Neural cell (in vitro differentiated cells): ENCODE measurements at regions not wholly inside any gene's neighbourhood (a gene's known extent, or its start where the extent isn't known, plus 50 kb on each side); places are given as distances from the start of the nearest gene placed in this dataset.

ENCODE experiments used
- EP300 ChIP-seq: fragments of 450-650 bp; conservative IDR thresholded peaks from 2 replicates; pipeline ENCODE4 v1.6.1; 2014; ENCODE audit warnings: antibody characterized with exemption, mild to moderate bottlenecking, moderate library complexity; ENCODE audit not compliant: poor library complexity, severe bottlenecking
- EZH2 ChIP-seq: fragments of 200-600, 300-800 bp; shearing (Covaris generic), sonication (generic); IDR thresholded peaks from 2 replicates; pipeline ENCODE4 v1.6.1; 2014; ENCODE audit warnings: antibody characterized with exemption, low read length, borderline replicate concordance, mild to moderate bottlenecking; ENCODE audit not compliant: insufficient read depth, poor library complexity, severe bottlenecking
- MXI1 ChIP-seq: fragments of 450-650 bp; conservative IDR thresholded peaks from 2 replicates; pipeline ENCODE4 v1.6.1; 2014; ENCODE audit warnings: antibody characterized with exemption, mild to moderate bottlenecking; ENCODE audit not compliant: poor library complexity, severe bottlenecking
- POLR2AphosphoS5 ChIP-seq: IDR thresholded peaks from 2 replicates; pipeline ENCODE4 v1.6.1; 2012
- RAD21 ChIP-seq: fragments of 450-650 bp; conservative IDR thresholded peaks from 2 replicates; pipeline ENCODE4 v1.6.1; 2014; ENCODE audit warnings: antibody characterized with exemption, mild to moderate bottlenecking, moderate library complexity
- SMC3 ChIP-seq: fragments of 450-650 bp; conservative IDR thresholded peaks from 2 replicates; pipeline ENCODE4 v1.6.1; 2014; ENCODE audit warnings: antibody characterized with exemption, mild to moderate bottlenecking, moderate library complexity; ENCODE audit not compliant: poor library complexity
- TAF1 ChIP-seq: IDR thresholded peaks from 2 replicates; pipeline ENCODE4 v1.6.1; 2012; ENCODE audit warnings: low read depth
- TF ChIP-seq, protein P1 (sequence below): fragments of 450-650 bp; IDR thresholded peaks from 2 replicates; pipeline ENCODE4 v1.5.1; 2014; ENCODE audit warnings: antibody characterized with exemption, mild to moderate bottlenecking, moderate library complexity; ENCODE audit not compliant: poor library complexity, severe bottlenecking
- TF ChIP-seq, protein P2 (sequence below): IDR thresholded peaks from 2 replicates; pipeline ENCODE4 v1.6.1; 2012; ENCODE audit warnings: borderline replicate concordance

DNA sequence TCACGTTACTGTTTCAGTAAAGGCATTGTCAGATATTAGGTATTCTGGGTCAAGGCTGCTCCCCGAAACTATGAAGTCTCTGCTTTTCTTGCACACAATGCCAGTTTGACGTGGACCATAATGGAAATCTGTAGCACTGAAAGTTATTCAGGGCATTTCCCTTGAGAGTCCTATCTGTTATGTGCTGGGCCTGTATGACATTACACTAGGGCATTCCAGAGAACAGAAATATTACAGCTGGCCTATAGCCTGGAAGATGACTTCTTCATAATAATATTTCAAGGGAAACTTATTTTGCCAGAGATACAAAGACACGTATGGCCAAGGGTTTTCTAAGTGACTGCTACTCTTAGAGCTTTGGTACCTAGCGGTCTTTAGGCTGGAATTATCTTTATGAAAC lies 613.6 kb upstream of the CBLB start:
- TF ChIP-seq, protein P1, sequence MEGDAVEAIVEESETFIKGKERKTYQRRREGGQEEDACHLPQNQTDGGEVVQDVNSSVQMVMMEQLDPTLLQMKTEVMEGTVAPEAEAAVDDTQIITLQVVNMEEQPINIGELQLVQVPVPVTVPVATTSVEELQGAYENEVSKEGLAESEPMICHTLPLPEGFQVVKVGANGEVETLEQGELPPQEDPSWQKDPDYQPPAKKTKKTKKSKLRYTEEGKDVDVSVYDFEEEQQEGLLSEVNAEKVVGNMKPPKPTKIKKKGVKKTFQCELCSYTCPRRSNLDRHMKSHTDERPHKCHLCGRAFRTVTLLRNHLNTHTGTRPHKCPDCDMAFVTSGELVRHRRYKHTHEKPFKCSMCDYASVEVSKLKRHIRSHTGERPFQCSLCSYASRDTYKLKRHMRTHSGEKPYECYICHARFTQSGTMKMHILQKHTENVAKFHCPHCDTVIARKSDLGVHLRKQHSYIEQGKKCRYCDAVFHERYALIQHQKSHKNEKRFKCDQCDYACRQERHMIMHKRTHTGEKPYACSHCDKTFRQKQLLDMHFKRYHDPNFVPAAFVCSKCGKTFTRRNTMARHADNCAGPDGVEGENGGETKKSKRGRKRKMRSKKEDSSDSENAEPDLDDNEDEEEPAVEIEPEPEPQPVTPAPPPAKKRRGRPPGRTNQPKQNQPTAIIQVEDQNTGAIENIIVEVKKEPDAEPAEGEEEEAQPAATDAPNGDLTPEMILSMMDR: no peak
- TF ChIP-seq EP300 (no peak), TAF1 (no peak), MXI1 (no peak), POLR2AphosphoS5 (no peak), EZH2 (no peak), RAD21 (no peak), SMC3 (no peak)
- TF ChIP-seq, protein P2, sequence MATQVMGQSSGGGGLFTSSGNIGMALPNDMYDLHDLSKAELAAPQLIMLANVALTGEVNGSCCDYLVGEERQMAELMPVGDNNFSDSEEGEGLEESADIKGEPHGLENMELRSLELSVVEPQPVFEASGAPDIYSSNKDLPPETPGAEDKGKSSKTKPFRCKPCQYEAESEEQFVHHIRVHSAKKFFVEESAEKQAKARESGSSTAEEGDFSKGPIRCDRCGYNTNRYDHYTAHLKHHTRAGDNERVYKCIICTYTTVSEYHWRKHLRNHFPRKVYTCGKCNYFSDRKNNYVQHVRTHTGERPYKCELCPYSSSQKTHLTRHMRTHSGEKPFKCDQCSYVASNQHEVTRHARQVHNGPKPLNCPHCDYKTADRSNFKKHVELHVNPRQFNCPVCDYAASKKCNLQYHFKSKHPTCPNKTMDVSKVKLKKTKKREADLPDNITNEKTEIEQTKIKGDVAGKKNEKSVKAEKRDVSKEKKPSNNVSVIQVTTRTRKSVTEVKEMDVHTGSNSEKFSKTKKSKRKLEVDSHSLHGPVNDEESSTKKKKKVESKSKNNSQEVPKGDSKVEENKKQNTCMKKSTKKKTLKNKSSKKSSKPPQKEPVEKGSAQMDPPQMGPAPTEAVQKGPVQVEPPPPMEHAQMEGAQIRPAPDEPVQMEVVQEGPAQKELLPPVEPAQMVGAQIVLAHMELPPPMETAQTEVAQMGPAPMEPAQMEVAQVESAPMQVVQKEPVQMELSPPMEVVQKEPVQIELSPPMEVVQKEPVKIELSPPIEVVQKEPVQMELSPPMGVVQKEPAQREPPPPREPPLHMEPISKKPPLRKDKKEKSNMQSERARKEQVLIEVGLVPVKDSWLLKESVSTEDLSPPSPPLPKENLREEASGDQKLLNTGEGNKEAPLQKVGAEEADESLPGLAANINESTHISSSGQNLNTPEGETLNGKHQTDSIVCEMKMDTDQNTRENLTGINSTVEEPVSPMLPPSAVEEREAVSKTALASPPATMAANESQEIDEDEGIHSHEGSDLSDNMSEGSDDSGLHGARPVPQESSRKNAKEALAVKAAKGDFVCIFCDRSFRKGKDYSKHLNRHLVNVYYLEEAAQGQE: no peak
